C1 segment of cervical spinal cord (tissue), 14 donors: ENCODE measurements at regions not wholly inside any gene's neighbourhood (a gene's known extent, or its start where the extent isn't known, plus 50 kb on each side); places are given as distances from the start of the nearest gene placed in this dataset.

ENCODE experiments used
- DNase-seq, 14 donors: peaks; one replicate each; lab custom pipeline; 2025; lab: John Stamatoyannopoulos, UW

DNA sequence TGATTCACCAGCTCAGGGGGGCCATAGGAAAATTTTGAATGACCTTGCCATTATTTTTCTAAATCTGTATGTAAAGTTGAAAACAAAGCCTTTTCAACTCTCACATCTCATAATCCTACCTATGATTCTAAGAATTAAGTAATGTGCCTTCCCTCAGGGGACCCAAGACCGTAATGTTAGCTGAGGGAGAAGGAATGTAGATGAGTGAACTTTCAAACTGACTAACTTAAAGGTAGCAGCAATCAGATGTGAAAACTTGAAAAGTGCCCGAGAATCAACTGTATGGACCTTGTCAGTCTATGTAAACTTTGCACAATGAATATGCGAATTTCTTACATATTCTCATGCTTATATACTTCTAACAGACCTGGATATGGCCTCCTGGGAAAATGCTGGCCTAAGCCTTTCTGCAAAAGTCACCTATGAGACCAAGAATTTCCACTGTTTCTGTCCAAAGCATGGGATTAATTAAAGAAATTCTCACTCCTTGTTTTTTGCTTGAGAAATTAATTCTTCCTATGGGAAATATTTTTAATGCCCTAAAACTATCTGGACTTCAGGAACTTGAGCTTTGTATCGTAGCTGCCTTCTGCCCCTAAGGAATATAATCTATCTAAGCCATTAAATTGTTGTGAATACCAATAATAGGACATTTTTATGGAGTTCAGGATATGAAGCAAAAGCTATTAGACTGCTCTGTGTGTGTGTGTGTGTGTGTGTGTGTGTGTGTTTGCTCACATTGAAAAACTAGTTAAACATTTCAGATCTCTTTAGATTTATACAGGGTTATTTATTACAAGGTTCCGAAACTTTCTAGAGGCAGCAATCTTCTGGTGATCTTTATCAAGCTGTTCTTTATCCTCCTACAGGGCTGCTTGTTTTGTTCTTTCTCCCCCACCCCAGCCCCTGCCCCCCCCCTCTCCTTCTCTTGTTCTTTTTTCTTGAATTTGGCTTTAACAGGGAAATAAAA, 169.1 kb upstream of the CLINT1 start:
- no peak for DNase-seq

- DNase-seq: peak in 1 of 14 donors; percentile 1
Measured at GRCh38 chr5:158026304-158027031, 167.5 kb upstream of the CLINT1 start.

GRCh38 chr5:158023266-158023665, 164.3 kb upstream of the CLINT1 start:
- no peak for DNase-seq

- no peak for DNase-seq
Measured at GRCh38 chr5:158022837-158023236, 163.9 kb upstream of the CLINT1 start.

DNA sequence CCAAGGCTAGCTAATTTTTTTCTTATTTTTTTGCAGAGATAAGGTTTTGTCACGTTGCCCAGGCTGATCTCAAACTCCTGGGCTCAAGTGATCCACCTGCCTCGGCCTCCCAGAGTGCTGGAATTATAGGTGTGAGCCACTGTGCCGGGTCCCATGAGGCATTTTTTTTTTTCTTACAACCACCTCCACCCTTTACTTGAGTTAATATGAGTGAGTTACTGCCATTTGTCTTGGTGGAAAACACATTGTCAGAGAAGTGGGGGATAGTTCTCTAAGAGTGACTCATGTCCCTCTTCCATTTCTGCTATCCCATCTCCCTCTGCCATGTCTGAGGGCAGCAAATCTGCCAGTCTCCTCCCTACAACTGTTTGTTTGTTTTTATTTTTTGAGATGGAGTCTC, 163.4 kb upstream of the CLINT1 start:
- DNase-seq: no peak

DNA sequence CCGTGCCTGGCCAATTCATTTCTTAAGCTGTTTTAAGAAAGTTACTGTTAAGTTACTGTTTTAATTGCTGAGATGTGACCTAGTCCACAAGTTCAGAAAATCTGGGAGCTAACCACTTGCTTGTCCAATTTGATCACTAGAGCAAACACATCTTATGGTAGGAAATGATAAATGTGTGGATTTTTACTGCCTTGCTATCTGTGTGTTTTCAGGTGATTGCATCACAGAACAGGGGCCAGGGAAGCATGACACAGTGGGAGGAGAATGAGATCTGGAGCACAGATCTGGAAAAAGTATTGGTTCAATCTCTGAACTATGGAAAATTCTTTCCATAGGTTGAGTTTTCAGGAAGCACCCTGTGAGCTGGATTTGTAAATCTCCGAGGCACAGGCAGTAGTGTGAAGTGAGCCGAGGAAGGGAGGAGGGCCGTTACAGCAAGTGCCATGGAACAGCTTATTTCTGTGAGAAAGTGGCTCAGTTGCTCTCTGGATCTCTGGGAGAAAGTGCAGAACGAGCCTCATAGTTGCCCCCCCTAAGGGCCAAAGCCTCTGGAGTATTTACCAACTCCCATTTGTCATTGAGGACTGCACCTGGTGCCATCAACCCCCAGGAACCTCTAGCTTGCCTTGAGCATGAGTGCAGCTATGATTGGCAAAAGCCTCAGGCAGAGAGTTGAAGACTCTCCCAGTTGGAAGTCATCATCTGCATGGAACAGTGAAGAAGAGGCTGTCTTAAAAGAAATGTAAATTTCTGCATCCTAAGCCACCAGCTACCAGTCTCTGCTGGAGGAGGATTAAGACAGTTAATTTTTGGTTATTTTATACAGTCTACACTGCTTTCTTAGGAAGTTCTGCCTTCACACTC, 161.8 kb upstream of the CLINT1 start:
- DNase-seq: no peak

GRCh38 chr5:158017469-158017868, 158.5 kb upstream of the CLINT1 start:
- DNase-seq: no peak

DNA sequence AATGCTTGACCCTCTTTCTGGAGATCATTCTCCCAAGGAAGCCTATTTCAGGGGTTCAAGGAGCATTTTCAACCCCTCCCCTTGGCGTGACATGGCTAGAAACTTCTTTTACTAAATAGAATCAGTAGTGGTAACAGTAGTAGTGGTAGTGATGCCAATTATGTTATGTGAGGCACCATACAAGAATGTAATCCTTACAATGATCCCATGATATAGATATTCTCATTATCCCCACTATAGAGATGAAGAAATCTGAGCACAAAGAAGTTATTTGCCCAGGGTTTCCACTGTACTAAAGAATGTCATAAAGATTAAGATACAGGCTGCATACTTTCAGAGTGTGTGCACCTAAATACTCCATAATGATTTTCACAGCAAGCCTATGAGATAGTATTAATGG, 155.4 kb upstream of the CLINT1 start:
- DNase-seq: no peak

GRCh38 chr5:158013939-158014338, 155.0 kb upstream of the CLINT1 start:
- DNase-seq: no peak

DNA sequence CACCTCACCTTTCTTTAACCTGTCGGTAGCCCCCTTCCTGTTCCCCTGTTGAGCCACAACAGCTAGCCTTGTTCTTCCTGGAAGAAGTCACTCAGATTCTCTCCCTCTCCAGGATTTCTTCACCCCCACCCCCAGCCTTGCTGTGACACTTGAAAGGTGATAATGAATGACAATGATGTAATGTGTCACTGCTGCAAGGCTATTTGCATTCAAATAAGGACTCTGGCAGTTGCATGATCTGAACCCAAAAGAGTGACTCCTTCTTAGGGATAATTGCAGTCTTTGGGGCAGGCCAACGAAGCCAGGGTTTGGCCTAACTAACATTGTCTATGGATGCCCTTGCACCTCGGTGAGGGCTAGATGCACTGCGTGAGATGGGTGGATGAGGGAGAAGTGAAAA, 154.4 kb upstream of the CLINT1 start:
- DNase-seq: no peak

DNA sequence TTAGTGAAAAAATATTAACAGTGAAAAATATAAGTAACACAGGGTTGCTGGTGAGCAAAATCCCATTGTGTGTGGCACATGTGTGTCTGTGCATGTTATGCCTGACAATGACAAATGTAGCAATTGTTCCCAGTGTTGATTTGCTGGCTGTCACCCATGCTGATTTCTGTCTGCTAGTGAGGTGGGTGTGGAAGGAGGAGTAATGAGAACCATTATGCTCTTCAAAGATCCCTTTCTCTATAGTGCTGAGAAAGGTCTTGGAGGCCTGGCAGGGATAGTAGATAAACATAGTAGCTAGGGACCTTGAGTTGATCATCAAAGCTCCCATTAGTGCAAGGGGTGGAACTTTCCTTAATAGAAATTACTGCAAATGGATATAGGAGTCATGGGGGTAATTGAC, 152.5 kb upstream of the CLINT1 start:
- no peak for DNase-seq

DNA sequence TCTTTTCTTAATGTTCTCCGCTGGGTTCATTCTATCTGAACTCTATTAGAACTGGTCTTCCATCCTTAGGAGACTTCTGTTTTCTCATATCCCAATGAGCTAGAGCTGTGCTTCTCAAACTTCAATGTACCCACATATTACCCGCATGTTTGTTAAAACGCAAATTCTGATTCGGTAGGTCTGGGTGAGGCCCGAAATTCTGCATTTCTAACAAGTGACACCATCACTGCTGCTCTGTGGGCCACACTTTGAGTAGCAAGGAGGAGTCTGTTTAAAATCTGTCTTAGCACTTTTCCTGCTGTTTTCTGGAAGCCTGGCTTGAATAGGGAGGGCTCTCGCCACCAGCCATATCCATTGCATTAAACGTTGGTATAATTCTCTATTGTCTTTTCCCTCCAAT, 151.9 kb upstream of the CLINT1 start:
- DNase-seq: no peak

GRCh38 chr5:158007336-158007735, 148.4 kb upstream of the CLINT1 start:
- DNase-seq: no peak

GRCh38 chr5:157999696-158000095, 140.8 kb upstream of the CLINT1 start:
- DNase-seq: no peak

- no peak for DNase-seq
Measured at GRCh38 chr5:157997991-157998504, 139.1 kb upstream of the CLINT1 start.

DNA sequence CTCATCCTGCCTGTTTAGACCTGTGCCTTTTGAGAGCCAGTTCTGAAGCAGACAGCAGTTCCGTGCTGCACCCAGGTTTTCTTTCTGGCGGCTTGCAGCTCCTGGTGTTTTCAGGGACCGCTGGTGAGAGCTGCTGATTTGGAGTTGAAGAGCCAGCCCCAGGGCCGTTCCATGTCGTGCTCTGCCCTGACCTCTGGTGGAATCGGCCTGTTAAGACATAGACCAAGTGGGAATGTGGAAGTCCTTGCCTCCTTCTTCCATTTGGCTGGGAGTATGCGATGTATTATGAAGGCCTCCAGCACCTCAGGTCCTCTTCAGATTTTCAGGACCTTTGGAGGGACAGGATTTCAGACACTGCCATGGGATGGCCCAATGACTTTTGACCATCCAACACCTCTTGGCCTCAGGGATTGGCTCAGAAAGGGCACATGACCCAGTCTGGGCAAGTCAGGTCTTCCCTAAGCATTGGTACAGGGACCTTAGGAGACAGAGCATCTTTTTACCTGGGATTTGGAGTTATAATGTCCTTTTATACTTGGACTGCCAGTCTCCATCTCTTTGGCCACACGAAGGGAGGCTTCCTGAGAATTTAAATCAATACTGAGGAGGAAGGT, 136.1 kb upstream of the CLINT1 start:
- DNase-seq: peak in 10 of 14 donors; percentile 1 to 40 (median 9)

DNA sequence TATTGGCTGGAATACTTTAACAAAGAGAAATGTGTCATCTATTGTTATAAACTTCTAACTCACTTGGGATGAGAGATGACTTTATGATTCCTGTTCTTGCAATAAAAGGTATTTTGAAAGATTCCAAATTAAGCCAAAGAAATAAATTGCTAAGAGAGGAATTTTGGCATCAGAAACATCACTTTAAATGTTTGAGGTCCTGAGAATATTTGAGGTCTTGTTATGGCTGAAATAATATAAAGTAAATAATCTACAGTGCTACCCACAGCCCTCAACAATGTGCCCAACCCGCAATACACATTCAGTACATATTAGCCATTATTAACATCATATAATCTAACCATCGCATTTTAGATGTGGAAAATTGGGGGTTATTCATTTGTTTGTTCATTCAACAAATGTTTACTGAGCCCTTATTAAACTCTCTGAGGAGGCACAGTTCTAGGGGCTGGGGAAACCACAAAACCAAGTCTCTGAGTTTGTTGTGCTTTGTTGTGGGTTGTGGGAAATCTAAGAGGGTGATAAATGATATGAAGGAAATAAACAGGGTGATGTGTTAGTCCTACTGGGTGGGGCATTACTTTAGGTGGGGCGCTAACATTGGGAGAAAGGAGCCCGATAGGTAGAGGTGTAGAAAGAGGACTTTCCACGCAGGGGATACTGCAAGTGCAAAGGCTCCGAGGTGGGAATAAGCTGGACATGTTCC, 135.2 kb upstream of the CLINT1 start:
- no peak for DNase-seq

DNA sequence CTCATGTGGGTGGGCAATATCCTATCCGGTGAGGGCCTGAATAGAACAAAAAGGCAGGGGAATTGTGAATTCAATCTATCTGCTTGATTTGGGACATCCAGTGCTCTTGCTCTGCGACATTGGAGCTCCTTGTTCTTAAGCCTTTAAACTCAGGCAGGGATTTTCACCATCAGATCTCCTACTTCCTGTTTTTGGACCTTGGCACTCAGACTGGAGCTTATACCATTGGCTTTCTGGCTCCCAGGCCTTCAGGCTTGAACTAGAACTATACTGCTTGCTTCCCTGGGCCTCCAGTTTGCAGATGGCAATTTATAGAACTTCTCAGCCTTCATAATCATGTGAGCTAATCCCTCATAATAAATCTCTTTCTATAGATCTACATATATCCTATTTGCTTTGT, 134.3 kb upstream of the CLINT1 start:
- no peak for DNase-seq

- no peak for DNase-seq
Measured at GRCh38 chr5:157990583-157991181, 131.7 kb upstream of the CLINT1 start.

DNA sequence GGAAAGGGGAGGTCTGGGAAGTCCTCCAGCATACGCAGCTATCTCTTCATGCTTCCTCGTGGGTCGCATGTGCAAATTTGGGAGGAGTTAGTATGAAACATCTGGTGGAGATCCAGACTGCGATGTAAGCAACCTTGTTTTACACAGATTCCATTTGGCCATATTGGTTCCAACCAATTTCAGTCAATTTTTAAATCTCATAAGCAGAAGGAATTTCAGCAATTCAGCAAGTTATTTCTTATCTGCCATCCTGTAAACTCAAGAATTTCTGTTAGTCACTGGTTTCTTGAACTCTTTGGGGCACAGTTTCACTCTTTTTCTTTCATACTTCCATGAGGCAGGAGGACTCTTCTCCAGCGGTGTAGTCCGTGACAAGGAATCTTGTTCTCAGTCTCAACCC, 130.4 kb upstream of the CLINT1 start:
- DNase-seq: no peak
